ENCODE measurements at regions not wholly inside any gene's neighbourhood (a gene's known extent, or its start where the extent isn't known, plus 50 kb on each side); places are given as distances from the start of the nearest gene placed in this dataset.
"Not testable (repeated sequence)": the region's sequence is repeated elsewhere in the genome, so short reads cannot be mapped to it uniquely, and the experiment has no call there.

GRCh38 chr4:14410516-14410915 lies 591.8 kb upstream of the CPEB2 start:
- TF ChIP-seq EP300 (IDR thresholded peaks at IDR 0.05), result no peak
- TF ChIP-seq POLR2AphosphoS5 (IDR thresholded peaks at IDR 0.05), result no peak
- TF ChIP-seq CTCF (IDR thresholded peaks at IDR 0.05), result no peak
- no peak for TF ChIP-seq POLR2A (IDR thresholded peaks at IDR 0.05; ENCODE audit: low read depth)
- Histone ChIP-seq H3K27ac (replicated peaks in 1 of 4) (no peak overlapping the region), H3K27me3 (no peaks in the 10 kb centered on the region), H3K36me3 (no peaks in the 10 kb centered on the region), H3K9me3 (no peaks in the 10 kb centered on the region), H3K4me1 (peaks cover 0 to 4% (median 2%) of the 10 kb centered on the region in 4 donors), H3K4me3 (no peak overlapping the region)
- 51% methylated on average over 3 of the region's 3 CpGs for WGBS
- DNase-seq (ENCODE audit: extremely low spot score), result no peak
- intact Hi-C loops (cut with DNase I), result no loop called here

DNA sequence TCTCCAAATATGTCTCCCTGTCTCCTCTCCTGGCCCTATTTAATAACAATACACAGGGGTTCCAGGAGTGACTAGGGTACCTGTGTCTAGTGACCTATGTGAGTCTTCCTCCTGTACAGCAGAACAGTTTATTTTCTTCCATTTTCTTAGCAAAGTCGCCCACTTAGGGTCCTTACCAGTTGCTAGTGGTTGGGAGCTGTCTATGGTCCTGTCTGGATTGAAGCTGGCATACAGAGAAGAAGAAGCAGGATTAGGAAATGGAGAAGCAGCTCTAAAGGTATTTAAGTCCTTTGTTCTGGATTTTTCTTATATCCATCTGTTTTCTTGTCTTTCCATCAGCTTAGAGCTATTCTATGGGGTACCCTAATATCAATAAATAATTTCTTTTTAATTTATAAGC lies 587.1 kb upstream of the CPEB2 start:
- no peak for DNase-seq (ENCODE audit: extremely low spot score)
- no peak overlapping the region for H3K27ac ChIP-seq (replicated peaks in 1 of 4)
- H3K36me3 ChIP-seq, result no peaks in the 10 kb centered on the region
- intact Hi-C loops (cut with DNase I), result no loop called here
- TF ChIP-seq CTCF (IDR thresholded peaks at IDR 0.05) (no peak), POLR2AphosphoS5 (IDR thresholded peaks at IDR 0.05) (no peak), EP300 (IDR thresholded peaks at IDR 0.05) (no peak), POLR2A (IDR thresholded peaks at IDR 0.05; ENCODE audit: low read depth) (no peak)
- H3K9me3 ChIP-seq, result no peaks in the 10 kb centered on the region
- 17% methylated on average over 1 of the region's 1 CpG for WGBS
- H3K27me3 ChIP-seq, result no peaks in the 10 kb centered on the region
- H3K4me3 ChIP-seq, result no peak overlapping the region
- no peaks in the 10 kb centered on the region for H3K4me1 ChIP-seq

DNA sequence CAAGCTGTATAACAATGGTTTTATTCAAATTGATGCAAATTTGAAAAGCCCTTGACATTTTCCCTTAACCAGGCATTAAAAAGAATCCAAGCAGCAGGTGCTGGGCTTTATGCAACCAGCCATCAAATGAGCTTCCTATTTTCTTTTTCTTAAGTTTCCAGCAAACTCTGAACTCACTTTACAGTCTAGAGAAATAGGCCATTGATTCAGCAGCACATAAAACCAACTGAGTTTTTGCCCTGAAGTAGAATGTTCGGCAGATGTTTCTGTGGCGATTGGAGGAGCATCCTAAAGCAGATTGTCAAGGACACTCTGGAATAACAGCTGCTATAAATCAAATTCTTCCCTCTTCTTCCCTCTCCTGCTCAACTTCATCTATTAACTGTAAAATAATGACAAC lies 582.8 kb upstream of the CPEB2 start:
- no peak for DNase-seq (ENCODE audit: extremely low spot score)
- TF ChIP-seq POLR2A (IDR thresholded peaks at IDR 0.05; ENCODE audit: low read depth) (no peak), EP300 (IDR thresholded peaks at IDR 0.05) (no peak), POLR2AphosphoS5 (IDR thresholded peaks at IDR 0.05) (no peak), CTCF (IDR thresholded peaks at IDR 0.05) (no peak)
- Histone ChIP-seq H3K9me3 (no peaks in the 10 kb centered on the region), H3K27me3 (no peaks in the 10 kb centered on the region), H3K4me3 (no peak overlapping the region), H3K4me1 (no peaks in the 10 kb centered on the region), H3K36me3 (no peaks in the 10 kb centered on the region), H3K27ac (replicated peaks in 1 of 4) (no peak overlapping the region)
- WGBS, result 77% methylated on average over 2 of the region's 2 CpGs
- intact Hi-C loops (cut with DNase I), result no loop called here

DNA sequence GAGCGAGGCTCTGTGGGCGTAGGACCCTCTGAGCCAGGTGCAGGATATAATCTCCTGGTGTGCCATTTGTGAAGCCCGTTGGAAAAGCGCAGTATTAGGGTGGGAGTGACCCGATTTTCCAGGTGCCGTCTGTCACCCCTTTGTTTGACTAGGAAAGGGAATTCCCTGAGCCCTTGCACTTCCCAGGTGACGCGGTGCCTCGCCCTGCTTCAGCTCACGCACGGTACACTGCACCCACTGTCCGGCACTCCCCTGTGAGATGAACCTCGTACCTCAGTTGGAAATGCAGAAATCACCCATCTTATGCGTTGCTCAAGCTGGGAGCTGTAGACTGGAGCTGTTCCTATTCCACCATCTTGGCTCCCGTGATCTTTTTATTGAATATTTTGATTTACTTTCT lies 576.0 kb upstream of the CPEB2 start:
- 82% methylated on average over 11 of the region's 15 CpGs for WGBS
- H3K4me3 ChIP-seq; H3K27me3 ChIP-seq; intact Hi-C loops (cut with DNase I); H3K36me3 ChIP-seq; DNase-seq (ENCODE audit: extremely low spot score); H3K27ac ChIP-seq (replicated peaks in 1 of 4); H3K4me1 ChIP-seq: not testable (repeated sequence)
- H3K9me3 ChIP-seq, result peaks cover 0 to 11% (median 4%) of the 10 kb centered on the region in 4 donors

DNA sequence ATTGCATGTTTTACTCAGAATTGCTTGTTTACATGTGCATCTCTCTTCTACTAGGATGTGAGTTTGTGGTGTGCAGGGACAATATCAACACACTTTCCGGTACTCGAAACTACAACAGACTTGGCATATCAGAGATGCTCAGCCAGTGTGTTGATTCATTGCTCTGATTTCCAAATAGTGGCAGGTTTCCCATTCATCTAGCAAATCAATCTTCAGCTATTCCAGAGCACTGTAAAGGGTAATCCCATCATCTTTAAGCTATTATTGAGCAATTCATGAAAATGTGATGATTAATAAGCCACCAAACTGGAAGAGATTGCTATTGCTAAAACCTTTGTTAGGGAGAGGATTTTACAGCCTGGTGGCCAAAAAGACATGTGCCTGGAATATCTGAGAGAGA lies 574.2 kb upstream of the CPEB2 start:
- H3K4me3 ChIP-seq, result no peak overlapping the region
- intact Hi-C loops (cut with DNase I), result no loop called here
- no peak overlapping the region for H3K27ac ChIP-seq (replicated peaks in 1 of 4)
- no peaks in the 10 kb centered on the region for H3K36me3 ChIP-seq
- no peaks in the 10 kb centered on the region for H3K4me1 ChIP-seq
- WGBS, result 76% methylated on average over 2 of the region's 2 CpGs
- peaks cover 0 to 11% (median 4%) of the 10 kb centered on the region in 4 donors for H3K9me3 ChIP-seq
- TF ChIP-seq EP300 (IDR thresholded peaks at IDR 0.05) (no peak), CTCF (IDR thresholded peaks at IDR 0.05) (no peak), POLR2AphosphoS5 (IDR thresholded peaks at IDR 0.05) (no peak), POLR2A (IDR thresholded peaks at IDR 0.05; ENCODE audit: low read depth) (no peak)
- no peaks in the 10 kb centered on the region for H3K27me3 ChIP-seq
- no peak for DNase-seq (ENCODE audit: extremely low spot score)

All from esophagus muscularis mucosa (tissue), 4 donors.